AG09309 (cell line): ENCODE measurements at regions not wholly inside any gene's neighbourhood (a gene's known extent, or its start where the extent isn't known, plus 50 kb on each side); places are given as distances from the start of the nearest gene placed in this dataset.

ENCODE experiments used
- DNase-seq: peaks from one replicate; pipeline ENCODE4 v3.0.0-alpha.2; 2010; ENCODE audit warnings: low read depth
- H3K4me3 ChIP-seq: 2 replicates; pipeline ENCODE4 v1.5.1; 2011; ENCODE audit warnings: mild to moderate bottlenecking, low read depth, low read length, moderate library complexity; ENCODE audit not compliant: control insufficient read depth
- CTCF ChIP-seq: IDR thresholded peaks from 2 replicates; pipeline ENCODE4 v1.5.1; 2011; ENCODE audit warnings: mild to moderate bottlenecking, low read depth, low read length, inconsistent platforms; ENCODE audit not compliant: insufficient read depth, control insufficient read depth; ENCODE audit errors: missing control alignments

- no peak for DNase-seq
- no peak for TF ChIP-seq CTCF
- H3K4me3 ChIP-seq = no peak overlapping the region
Measured at GRCh38 chr7:52726986-52727385, 308.4 kb upstream of the POM121L12 start.

GRCh38 chr7:52726493-52726892 lies 308.9 kb upstream of the POM121L12 start:
- DNase-seq = no peak
- H3K4me3 ChIP-seq = no peak overlapping the region
- no peak for TF ChIP-seq CTCF

- no peak for TF ChIP-seq CTCF
- DNase-seq = no peak
- no peak overlapping the region for H3K4me3 ChIP-seq
Measured at GRCh38 chr7:52723606-52724005, 311.8 kb upstream of the POM121L12 start.

- TF ChIP-seq CTCF = no peak
- DNase-seq = no peak
- H3K4me3 ChIP-seq = no peak overlapping the region
Measured at GRCh38 chr7:52720856-52721255, 314.6 kb upstream of the POM121L12 start.

GRCh38 chr7:52719677-52720076 lies 315.8 kb upstream of the POM121L12 start:
- H3K4me3 ChIP-seq = no peak overlapping the region
- DNase-seq = no peak
- TF ChIP-seq CTCF = no peak

DNA sequence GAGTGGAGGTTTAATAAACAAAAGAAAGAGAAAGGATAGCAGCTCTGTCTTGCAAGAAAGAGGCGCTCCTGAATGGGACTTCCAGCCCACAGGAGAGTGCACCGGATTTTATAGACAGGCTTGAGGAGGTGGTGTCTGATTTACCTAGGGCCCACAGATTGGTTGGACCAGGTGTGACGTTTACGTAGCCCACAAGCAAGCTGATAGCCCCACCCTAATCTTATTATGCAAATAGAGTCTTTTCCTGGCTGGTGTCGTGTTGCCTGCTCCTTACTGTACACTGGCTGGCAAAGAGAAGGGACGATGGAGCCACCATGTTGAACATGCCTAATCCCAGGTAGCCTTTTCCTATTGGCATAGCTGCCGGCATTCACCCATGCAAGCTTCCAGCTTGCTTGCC lies 319.7 kb upstream of the POM121L12 start:
- TF ChIP-seq CTCF = no peak
- H3K4me3 ChIP-seq = no peak overlapping the region
- no peak for DNase-seq

DNA sequence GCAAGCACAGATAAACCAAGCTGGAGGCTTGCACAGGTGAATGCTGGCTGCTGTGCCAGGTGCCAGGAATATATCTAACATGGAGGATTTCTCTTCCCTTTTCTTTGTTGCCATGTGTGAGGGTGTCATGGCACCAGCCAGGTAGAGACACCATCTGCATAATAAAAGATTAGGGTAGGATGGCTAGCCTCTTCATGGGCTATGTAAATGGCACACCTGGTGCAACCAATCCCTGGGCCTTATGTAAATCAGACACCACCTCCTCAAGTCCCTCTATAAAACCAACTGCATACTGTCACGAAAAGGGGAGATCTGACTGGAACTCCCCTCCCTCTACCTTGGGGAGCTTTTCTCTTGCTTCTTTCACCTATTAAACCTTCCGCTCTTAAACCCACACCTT lies 322.5 kb upstream of the POM121L12 start:
- TF ChIP-seq CTCF = no peak
- H3K4me3 ChIP-seq = no peak overlapping the region
- DNase-seq = no peak
